SK-N-SH treated with all-trans-retinoic acid at 6 μM for 48 hours (cell line): ENCODE measurements at regions not wholly inside any gene's neighbourhood (a gene's known extent, or its start where the extent isn't known, plus 50 kb on each side); places are given as distances from the start of the nearest gene placed in this dataset.

Experiments
- ZC3H10 ChIP-seq: fragments of 250-450 bp; sonication (Bioruptor Pico); IDR thresholded peaks from 2 replicates; pipeline ENCODE4 v1.5.1; 2021; ENCODE audit warnings: mild to moderate bottlenecking, moderate library complexity
- ZNF8 ChIP-seq: fragments of 450-650 bp; formaldehyde crosslinking; IDR thresholded peaks from 2 replicates; pipeline ENCODE4 v1.5.0; 2020; ENCODE audit warnings: mild to moderate bottlenecking, moderate library complexity
- TF ChIP-seq, protein P1 (sequence below): fragments of 250-450 bp; sonication (Bioruptor Pico); IDR thresholded peaks from 2 replicates; pipeline ENCODE4 v1.8.0; 2021; ENCODE audit warnings: low read depth, mild to moderate bottlenecking, moderate library complexity, borderline replicate concordance
- TF ChIP-seq, protein P2 (sequence below): fragments of 250-450 bp; sonication (Bioruptor Pico); IDR thresholded peaks from 2 replicates; pipeline ENCODE4 v1.5.1; 2020; ENCODE audit warnings: low read depth, mild to moderate bottlenecking, moderate library complexity

DNA sequence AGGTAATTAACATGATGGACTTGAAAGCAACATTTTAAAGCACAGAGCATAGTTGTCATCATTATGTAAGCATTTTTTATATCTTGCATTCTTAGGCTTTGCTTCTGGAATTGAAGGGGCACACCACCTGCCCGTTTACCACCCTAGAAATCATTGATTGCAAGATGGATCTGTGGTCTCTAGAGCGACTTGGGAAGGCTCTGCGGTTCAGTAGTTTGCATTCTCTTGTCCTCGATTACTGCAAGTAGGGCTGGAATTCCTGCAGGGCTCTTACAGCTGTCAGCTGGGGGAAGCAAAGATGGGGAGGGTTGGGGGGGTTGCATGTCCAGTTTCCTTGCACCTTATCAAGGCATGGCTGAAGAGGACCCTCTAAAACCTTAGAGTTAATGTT, 56.7 kb upstream of the RNF7 start:
- TF ChIP-seq ZC3H10 (CRISPR knock-in tag) (no peak), ZNF8 (CRISPR knock-in tag) (no peak)
- TF ChIP-seq, protein P1, sequence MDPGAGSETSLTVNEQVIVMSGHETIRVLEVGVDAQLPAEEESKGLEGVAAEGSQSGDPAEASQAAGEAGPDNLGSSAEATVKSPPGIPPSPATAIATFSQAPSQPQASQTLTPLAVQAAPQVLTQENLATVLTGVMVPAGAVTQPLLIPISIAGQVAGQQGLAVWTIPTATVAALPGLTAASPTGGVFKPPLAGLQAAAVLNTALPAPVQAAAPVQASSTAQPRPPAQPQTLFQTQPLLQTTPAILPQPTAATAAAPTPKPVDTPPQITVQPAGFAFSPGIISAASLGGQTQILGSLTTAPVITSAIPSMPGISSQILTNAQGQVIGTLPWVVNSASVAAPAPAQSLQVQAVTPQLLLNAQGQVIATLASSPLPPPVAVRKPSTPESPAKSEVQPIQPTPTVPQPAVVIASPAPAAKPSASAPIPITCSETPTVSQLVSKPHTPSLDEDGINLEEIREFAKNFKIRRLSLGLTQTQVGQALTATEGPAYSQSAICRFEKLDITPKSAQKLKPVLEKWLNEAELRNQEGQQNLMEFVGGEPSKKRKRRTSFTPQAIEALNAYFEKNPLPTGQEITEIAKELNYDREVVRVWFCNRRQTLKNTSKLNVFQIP (CRISPR knock-in tag) = no peak
- TF ChIP-seq, protein P2, sequence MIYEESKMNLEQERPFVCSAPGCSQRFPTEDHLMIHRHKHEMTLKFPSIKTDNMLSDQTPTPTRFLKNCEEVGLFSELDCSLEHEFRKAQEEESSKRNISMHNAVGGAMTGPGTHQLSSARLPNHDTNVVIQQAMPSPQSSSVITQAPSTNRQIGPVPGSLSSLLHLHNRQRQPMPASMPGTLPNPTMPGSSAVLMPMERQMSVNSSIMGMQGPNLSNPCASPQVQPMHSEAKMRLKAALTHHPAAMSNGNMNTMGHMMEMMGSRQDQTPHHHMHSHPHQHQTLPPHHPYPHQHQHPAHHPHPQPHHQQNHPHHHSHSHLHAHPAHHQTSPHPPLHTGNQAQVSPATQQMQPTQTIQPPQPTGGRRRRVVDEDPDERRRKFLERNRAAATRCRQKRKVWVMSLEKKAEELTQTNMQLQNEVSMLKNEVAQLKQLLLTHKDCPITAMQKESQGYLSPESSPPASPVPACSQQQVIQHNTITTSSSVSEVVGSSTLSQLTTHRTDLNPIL = no peak
